ENCODE measurements at regions not wholly inside any gene's neighbourhood (a gene's known extent, or its start where the extent isn't known, plus 50 kb on each side); places are given as distances from the start of the nearest gene placed in this dataset.

GRCh38 chr14:76306131-76306530, 69.8 kb upstream of the ESRRB start:
- TF ChIP-seq CTCF (conservative IDR thresholded peaks at IDR 0.05 in 1 of 2, IDR thresholded peaks at IDR 0.05 in 1 of 2; ENCODE audit: low read depth in 1 of 2, low read length in 2 of 2) (no peak), EZH2 (IDR thresholded peaks at IDR 0.05; ENCODE audit: low read length, missing control alignments) (no peak)
